IMR-90 (cell line): ENCODE measurements at regions not wholly inside any gene's neighbourhood (a gene's known extent, or its start where the extent isn't known, plus 50 kb on each side); places are given as distances from the start of the nearest gene placed in this dataset.

ENCODE experiments used
- CTCF ChIP-seq: conservative IDR thresholded peaks from 2 replicates; pipeline ENCODE4 v1.5.1; 2012; ENCODE audit warnings: mild to moderate bottlenecking, low read depth, low read length, improper control_type of control experiment
- ELK1 ChIP-seq: fragments of 150-350 bp; IDR thresholded peaks from 2 replicates; pipeline ENCODE4 v1.6.1; 2016; ENCODE audit warnings: low read depth, mild to moderate bottlenecking, low read length, moderate library complexity, borderline replicate concordance
- MAFK ChIP-seq: IDR thresholded peaks from 2 replicates; pipeline ENCODE4 v1.6.1; 2012; ENCODE audit warnings: low read depth, low read length, improper control_type of control experiment
- MXI1 ChIP-seq: IDR thresholded peaks from 2 replicates; pipeline ENCODE4 v1.6.1; 2012; ENCODE audit warnings: low read depth, mild to moderate bottlenecking, low read length, moderate library complexity, borderline replicate concordance
- POLR2A ChIP-seq: IDR thresholded peaks from 2 replicates; pipeline ENCODE4 v1.6.1; 2012; ENCODE audit warnings: mild to moderate bottlenecking, low read depth, low read length
- RAD21 ChIP-seq: IDR thresholded peaks from 2 replicates; pipeline ENCODE4 v1.6.1; 2012; ENCODE audit warnings: low read length, improper control_type of control experiment
- RFX5 ChIP-seq: IDR thresholded peaks from 2 replicates; pipeline ENCODE4 v1.8.0; 2012; ENCODE audit warnings: low read depth, mild to moderate bottlenecking, low read length, moderate library complexity
- SMC3 ChIP-seq: fragments of 150-350 bp; IDR thresholded peaks from 2 replicates; pipeline ENCODE4 v1.6.1; 2016; ENCODE audit warnings: low read depth, mild to moderate bottlenecking, antibody characterized with exemption, low read length, moderate library complexity

GRCh38 chr2:179341152-179341866 lies 76.7 kb upstream of the SESTD1 start:
- no peak for TF ChIP-seq CTCF
- TF ChIP-seq ELK1 = no peak
- TF ChIP-seq POLR2A = no peak
- TF ChIP-seq SMC3 = no peak
- TF ChIP-seq RAD21 = no peak
- no peak for TF ChIP-seq MAFK
- TF ChIP-seq MXI1 = no peak
- no peak for TF ChIP-seq RFX5
